LNCaP clone FGC (cell line): ENCODE measurements at regions not wholly inside any gene's neighbourhood (a gene's known extent, or its start where the extent isn't known, plus 50 kb on each side); places are given as distances from the start of the nearest gene placed in this dataset.
A peak's percentile ranks its signal among the peaks of the same experiment; 100 is the strongest.

ENCODE experiments used
- DNase-seq: peaks from one replicate; pipeline ENCODE4 v3.0.0-alpha.2; 2011; ENCODE audit warnings: low read depth
- H3K4me3 ChIP-seq: 2 replicates; pipeline ENCODE4 v1.5.1; 2011; ENCODE audit warnings: mild to moderate bottlenecking, low read depth, low read length, control low read depth
- CTCF ChIP-seq: IDR thresholded peaks from 2 replicates; pipeline ENCODE4 v1.5.1; 2012; ENCODE audit warnings: mild to moderate bottlenecking; ENCODE audit not compliant: control insufficient read depth, insufficient read depth; ENCODE audit errors: extremely low read depth

GRCh38 chr9:107933516-107933915, 443.9 kb upstream of the KLF4 start:
- H3K4me3 ChIP-seq, result no peak overlapping the region
- no peak for TF ChIP-seq CTCF
- no peak for DNase-seq

DNA sequence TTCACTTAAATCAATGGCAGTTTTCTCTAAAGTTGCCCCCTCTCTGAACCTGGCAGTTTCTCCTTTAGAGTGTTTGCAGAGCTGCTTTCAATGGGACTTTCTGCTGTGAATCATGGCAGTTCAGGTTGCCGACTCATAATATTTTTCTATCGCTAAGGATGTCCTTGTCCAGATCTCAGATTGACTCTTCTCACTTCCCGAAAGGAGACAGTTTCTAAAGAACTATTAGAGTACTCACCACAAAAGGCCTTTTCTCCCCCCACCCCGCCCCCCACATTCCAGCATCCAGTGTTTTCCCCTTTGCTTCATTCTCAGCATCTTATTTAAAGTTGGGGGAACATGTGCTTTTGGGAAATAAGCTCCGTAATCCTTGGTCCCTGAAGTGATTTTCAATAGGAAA, 443.5 kb upstream of the KLF4 start:
- no peak overlapping the region for H3K4me3 ChIP-seq
- DNase-seq, result no peak
- TF ChIP-seq CTCF, result no peak

DNA sequence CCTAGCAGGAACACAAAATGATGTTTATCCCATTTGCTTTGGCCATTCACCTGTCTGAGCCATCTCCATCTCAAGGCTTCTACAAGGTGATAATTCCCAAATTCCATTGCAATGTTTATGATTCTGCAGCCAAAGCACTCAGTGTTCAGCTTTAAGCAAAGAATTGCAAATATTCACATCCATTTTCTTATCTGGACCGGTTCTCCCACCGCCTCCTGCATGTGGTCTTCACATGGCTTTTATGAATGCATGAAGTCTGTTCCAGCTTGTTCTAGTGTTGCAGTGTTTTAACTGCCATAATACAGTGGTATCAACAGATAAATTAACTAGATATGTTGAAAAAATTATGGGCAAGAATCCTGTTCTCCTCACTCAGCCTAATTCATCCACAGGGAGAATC, 443.0 kb upstream of the KLF4 start:
- DNase-seq, result no peak
- H3K4me3 ChIP-seq, result no peak overlapping the region
- no peak for TF ChIP-seq CTCF

GRCh38 chr9:107932046-107932445, 442.5 kb upstream of the KLF4 start:
- no peak overlapping the region for H3K4me3 ChIP-seq
- no peak for DNase-seq
- TF ChIP-seq CTCF, result no peak

GRCh38 chr9:107931071-107931715, 441.6 kb upstream of the KLF4 start:
- no peak for DNase-seq
- TF ChIP-seq CTCF, result no peak
- no peak overlapping the region for H3K4me3 ChIP-seq

DNA sequence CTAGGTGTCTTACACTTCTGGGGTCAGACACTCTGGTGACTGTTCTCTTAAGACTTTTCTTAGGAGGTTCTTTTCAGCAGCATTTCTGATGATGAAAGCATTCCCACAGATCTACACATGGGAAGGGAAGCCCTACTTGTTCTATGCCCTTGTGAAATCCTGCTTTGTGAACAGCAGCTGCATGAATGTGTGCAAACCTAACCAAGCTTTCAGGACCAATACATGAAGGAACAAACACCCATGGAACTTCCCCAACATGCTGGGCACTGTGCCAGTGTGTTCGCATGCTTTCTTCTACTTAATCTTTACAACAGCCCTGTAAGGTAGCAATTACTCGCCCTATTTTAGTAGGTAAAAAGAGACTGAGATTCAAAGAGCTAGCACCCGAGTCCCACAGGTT, 439.9 kb upstream of the KLF4 start:
- no peak overlapping the region for H3K4me3 ChIP-seq
- no peak for TF ChIP-seq CTCF
- peak; percentile 37 for DNase-seq

DNA sequence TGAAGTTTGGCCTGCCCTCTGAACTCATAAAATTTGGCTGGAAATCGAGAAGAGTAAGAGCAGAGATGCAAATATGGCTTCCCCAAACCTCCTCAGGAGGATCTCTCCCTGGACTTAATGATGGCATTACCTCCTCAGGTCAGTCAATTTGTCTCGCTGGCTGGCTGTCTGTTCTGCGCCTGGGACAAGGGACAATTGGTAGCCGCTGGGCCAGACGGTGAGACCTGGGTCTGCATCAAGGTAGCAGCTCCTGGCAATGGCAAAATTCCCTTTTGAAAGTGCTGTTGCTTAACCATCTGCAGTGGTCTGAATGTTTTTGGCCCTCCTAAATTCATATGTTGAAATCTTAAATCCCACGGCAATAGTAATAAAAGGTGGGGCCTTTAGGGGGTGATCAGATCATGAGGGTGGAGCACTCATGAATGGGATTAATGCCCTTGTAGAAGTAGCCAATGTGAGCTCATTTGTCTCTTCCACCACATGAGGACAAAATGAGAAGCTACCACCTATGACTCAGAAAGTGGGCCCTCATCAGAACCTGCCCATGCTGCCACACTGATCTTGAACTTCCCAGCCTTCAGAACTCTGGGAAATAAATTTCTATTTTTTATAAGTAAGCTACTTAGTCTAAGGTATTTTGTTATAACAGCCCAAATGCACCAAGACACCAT, 439.3 kb upstream of the KLF4 start:
- no peak overlapping the region for H3K4me3 ChIP-seq
- TF ChIP-seq CTCF, result no peak
- no peak for DNase-seq
